ENCODE measurements at regions not wholly inside any gene's neighbourhood (a gene's known extent, or its start where the extent isn't known, plus 50 kb on each side); places are given as distances from the start of the nearest gene placed in this dataset.

DNA sequence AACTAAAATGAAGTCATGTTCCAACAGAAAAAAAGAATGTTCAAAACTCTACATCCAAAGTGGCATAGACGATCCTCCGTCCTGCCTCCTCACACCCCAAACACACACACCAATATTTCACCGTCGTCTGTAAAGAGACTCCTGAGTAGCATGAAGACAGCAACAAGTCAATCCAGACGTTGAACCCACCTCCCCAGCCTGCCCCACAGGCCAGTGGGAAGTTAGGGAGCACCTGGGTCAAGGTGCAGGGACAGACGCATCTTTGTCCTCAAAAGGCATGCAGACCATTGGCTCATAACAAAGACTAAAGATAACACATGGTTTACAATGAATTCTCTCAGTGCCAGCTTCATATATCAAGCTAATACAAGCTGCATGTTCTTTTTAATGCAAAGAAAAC lies 396.5 kb downstream of the TCERG1L start:
- no peak for DNase-seq
- H3K27me3 Mint-ChIP-seq (ENCODE audit: low read depth): no peaks in the 10 kb centered on the region
- no peaks in the 10 kb centered on the region for H3K36me3 Mint-ChIP-seq (ENCODE audit: low read depth)
- no peak overlapping the region for H3K4me3 Mint-ChIP-seq
- no peaks in the 10 kb centered on the region for H3K4me1 Mint-ChIP-seq (ENCODE audit: low read depth)
- H3K9me3 Mint-ChIP-seq (ENCODE audit: insufficient read depth): no peaks in the 10 kb centered on the region
- ChIA-PET POLR2A (no interaction called here), CTCF (no interaction called here)
- no peak overlapping the region for H3K27ac Mint-ChIP-seq
- no peak for ATAC-seq

DNA sequence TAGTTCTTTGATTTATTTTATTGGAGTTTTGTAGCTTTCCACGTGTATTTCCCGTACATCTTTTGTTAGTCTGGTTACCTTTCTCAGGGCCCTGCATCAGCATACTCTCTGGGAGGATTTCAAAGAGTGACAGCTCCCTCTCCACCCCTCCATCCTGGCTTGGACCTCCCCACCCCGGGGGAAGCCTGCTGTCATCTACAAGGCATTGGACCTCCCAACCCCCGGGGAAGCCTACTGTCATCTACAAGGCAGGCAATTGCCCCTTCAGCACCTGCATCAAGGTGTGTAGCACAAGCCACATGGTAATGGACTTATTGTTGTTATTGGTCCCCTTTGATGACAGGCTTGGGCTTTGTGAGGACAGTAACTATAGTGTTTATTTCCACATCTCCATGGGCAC lies 390.1 kb downstream of the TCERG1L start:
- ATAC-seq (no peak), DNase-seq (no peak)
- H3K27ac Mint-ChIP-seq: no peak overlapping the region
- CTCF ChIA-PET: no interaction called here
- H3K9me3 Mint-ChIP-seq (ENCODE audit: insufficient read depth): no peaks in the 10 kb centered on the region
- H3K36me3 Mint-ChIP-seq (ENCODE audit: low read depth): no peaks in the 10 kb centered on the region
- no peak overlapping the region for H3K4me3 Mint-ChIP-seq
- POLR2A ChIA-PET: no interaction called here
- no peaks in the 10 kb centered on the region for H3K27me3 Mint-ChIP-seq (ENCODE audit: low read depth)
- H3K4me1 Mint-ChIP-seq (ENCODE audit: low read depth): no peaks in the 10 kb centered on the region

DNA sequence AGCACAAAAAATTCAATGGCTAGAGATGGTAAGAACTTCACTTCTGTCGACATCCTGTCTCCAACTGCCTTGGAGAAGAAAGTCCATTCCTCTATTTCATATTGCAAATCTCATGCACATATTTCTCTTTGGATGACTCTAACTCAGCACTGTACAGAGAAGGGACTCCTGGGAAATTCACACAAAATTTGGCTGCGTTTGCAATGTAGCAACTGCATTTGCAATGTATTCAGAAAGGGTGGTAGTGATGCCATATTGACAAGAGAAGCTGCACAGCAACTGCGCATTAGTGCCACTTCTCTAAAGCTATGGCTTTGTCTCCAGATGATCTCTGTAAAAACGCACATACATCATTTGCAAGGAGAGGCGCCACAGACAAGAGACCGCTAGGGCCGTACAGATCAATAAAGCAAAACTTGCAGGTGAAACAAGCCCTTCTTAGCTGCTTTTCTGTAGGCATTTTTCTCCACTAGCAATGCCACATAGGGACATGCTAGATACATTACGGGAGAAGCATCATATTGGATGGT lies 389.5 kb downstream of the TCERG1L start:
- no peaks in the 10 kb centered on the region for H3K27me3 Mint-ChIP-seq (ENCODE audit: low read depth)
- POLR2A ChIA-PET: no interaction called here
- no peak overlapping the region for H3K4me3 Mint-ChIP-seq

DNA sequence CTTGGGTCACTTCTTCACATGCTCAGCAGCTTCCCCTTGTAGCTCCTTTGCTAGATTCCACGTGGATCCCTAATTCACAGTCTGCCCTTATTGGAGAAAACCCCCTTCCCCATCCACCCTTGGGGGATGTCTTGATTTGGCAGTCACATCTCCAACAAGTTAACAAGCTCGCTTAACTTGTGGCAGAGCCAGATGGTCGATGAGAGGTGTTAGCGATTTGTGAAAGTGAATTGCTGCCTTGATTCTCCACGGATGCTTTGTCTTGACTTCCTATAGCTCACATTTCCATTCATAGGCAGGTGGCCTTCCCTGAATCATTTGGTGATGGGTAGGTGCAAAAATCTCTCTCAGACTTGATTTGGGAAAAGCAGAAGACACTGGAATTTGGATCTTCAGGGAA lies 387.9 kb downstream of the TCERG1L start:
- DNase-seq (no peak), ATAC-seq (no peak)
- POLR2A ChIA-PET: no interaction called here
- Mint-ChIP-seq H3K36me3 (ENCODE audit: low read depth) (no peaks in the 10 kb centered on the region), H3K4me3 (no peak overlapping the region), H3K27ac (no peak overlapping the region), H3K27me3 (ENCODE audit: low read depth) (no peaks in the 10 kb centered on the region), H3K4me1 (ENCODE audit: low read depth) (no peaks in the 10 kb centered on the region), H3K9me3 (ENCODE audit: insufficient read depth) (no peaks in the 10 kb centered on the region)
- CTCF ChIA-PET: no interaction called here

More for the DNA sequence above, 389.5 kb downstream of the TCERG1L start:
- Mint-ChIP-seq H3K4me1 (ENCODE audit: low read depth) (no peaks in the 10 kb centered on the region), H3K9me3 (ENCODE audit: insufficient read depth) (no peaks in the 10 kb centered on the region), H3K36me3 (ENCODE audit: low read depth) (no peaks in the 10 kb centered on the region), H3K27ac (no peak overlapping the region)
- ATAC-seq (no peak), DNase-seq (no peak)
- CTCF ChIA-PET: no interaction called here

DNA sequence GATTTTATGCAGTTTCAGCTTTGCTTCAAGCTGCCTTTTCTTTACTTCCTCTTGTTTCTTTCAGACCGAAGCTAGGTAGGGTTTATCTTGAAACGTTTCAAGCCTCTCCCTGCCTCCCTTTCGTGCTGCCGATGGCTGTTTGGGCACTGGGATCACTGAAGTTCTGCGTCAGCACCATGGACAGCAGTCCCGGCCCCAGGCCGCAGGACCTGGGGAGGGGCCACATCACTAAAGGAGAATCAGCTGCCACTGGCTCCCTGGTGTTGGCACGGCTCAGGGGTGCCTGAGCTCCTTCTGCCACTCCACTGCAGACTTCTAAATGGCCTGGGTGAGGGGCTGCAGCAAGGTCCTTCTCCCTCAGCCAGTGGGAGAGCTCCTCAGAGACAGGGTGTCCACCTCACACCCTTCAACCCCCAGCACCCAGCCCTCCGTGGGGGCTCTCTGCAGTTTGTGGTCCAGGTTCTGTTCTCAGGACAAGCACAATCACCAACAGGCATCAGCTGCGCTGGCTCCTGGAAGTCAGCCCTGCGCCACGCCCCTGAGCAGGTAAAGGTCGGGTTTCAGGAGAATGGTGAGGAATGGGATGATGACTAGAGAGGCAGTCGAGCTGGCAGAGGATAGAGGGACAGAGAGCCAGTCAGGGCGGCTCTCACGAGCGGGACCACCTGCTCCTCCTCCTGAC lies 387.2 kb downstream of the TCERG1L start:
- CTCF ChIA-PET: no interaction called here

DNA sequence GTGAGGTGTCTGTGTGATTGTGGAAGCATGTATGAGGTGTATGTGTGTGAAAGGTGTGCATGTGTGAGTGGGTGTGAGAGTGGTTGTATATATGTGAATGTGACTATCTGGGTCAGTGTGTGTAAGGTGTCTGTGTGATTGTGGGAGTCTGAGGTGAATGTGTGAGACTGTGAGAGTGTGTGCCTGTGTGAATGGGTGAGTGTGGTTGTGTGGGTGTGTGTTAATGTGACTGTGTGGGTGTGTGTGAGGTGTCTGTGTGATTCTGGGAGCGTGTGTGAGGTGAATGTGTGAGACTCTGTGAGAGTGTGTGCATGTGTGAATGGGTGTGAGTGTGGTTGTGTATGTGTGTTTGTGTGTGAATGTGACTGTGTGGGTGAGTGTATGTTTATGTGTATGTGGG lies 385.1 kb downstream of the TCERG1L start:
- no peak for DNase-seq

More for the DNA sequence above, 387.2 kb downstream of the TCERG1L start:
- Mint-ChIP-seq H3K27me3 (ENCODE audit: low read depth) (no peaks in the 10 kb centered on the region), H3K4me3 (no peak overlapping the region), H3K4me1 (ENCODE audit: low read depth) (no peaks in the 10 kb centered on the region), H3K36me3 (ENCODE audit: low read depth) (no peaks in the 10 kb centered on the region), H3K27ac (no peak overlapping the region), H3K9me3 (ENCODE audit: insufficient read depth) (no peaks in the 10 kb centered on the region)
- ATAC-seq (no peak), DNase-seq (no peak)
- POLR2A ChIA-PET: no interaction called here

DNA sequence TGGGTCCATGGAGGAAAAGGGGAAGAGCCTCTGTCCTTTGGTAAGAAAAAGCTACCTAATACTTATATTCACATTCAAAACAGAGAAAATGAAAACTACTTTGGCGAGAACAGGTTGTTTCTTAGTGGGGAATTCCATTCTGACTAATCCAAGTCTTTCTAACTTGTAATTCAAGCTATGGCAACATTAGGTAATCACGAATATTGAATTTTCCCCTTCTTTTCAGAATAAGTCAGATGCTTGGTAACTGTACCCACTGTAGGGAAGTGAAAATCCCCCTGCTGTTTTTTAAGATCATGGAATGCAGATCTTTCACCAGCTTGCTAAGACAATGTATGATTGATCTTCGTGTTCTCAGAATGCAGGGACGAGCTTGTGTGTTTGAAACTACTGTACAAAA lies 384.4 kb downstream of the TCERG1L start:
- H3K27me3 Mint-ChIP-seq (ENCODE audit: low read depth): no peaks in the 10 kb centered on the region
- ChIA-PET POLR2A (no interaction called here), CTCF (no interaction called here)
- no peaks in the 10 kb centered on the region for H3K4me1 Mint-ChIP-seq (ENCODE audit: low read depth)
- DNase-seq: no peak
- no peak overlapping the region for H3K4me3 Mint-ChIP-seq
- H3K9me3 Mint-ChIP-seq (ENCODE audit: insufficient read depth): no peaks in the 10 kb centered on the region
- no peak for ATAC-seq
- no peaks in the 10 kb centered on the region for H3K36me3 Mint-ChIP-seq (ENCODE audit: low read depth)
- H3K27ac Mint-ChIP-seq: no peak overlapping the region

More for the DNA sequence above, 385.1 kb downstream of the TCERG1L start:
- no peak for ATAC-seq
- ChIA-PET POLR2A (no interaction called here), CTCF (no interaction called here)
- H3K36me3 Mint-ChIP-seq (ENCODE audit: low read depth): no peaks in the 10 kb centered on the region
- no peak overlapping the region for H3K27ac Mint-ChIP-seq
- no peak overlapping the region for H3K4me3 Mint-ChIP-seq
- no peaks in the 10 kb centered on the region for H3K9me3 Mint-ChIP-seq (ENCODE audit: insufficient read depth)
- H3K4me1 Mint-ChIP-seq (ENCODE audit: low read depth): no peaks in the 10 kb centered on the region
- no peaks in the 10 kb centered on the region for H3K27me3 Mint-ChIP-seq (ENCODE audit: low read depth)

DNA sequence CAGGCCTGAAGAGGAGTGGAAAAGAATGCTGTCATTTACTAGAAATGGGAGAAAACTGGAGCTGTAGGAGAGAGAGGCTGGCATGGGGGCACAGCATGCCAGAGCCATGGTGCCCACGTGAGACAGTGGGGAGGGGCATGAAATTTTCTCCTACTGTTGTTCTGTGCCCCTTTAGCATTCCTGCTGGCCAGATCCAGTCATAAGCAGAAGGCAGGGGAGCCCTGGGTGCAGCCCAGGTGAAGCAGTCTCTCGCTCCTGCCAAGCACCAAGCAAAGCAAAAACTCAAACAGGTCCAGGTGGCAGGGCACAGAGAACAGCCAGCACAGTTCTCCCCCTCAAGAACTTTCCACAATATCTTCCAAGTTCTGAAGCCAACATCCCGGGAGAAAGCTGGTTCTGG lies 383.2 kb downstream of the TCERG1L start:
- ChIA-PET CTCF (no interaction called here), POLR2A (no interaction called here)
- Mint-ChIP-seq H3K27ac (no peak overlapping the region), H3K9me3 (ENCODE audit: insufficient read depth) (no peaks in the 10 kb centered on the region), H3K36me3 (ENCODE audit: low read depth) (no peaks in the 10 kb centered on the region), H3K4me1 (ENCODE audit: low read depth) (no peaks in the 10 kb centered on the region), H3K27me3 (ENCODE audit: low read depth) (no peaks in the 10 kb centered on the region), H3K4me3 (no peak overlapping the region)
- DNase-seq (no peak), ATAC-seq (no peak)

DNA sequence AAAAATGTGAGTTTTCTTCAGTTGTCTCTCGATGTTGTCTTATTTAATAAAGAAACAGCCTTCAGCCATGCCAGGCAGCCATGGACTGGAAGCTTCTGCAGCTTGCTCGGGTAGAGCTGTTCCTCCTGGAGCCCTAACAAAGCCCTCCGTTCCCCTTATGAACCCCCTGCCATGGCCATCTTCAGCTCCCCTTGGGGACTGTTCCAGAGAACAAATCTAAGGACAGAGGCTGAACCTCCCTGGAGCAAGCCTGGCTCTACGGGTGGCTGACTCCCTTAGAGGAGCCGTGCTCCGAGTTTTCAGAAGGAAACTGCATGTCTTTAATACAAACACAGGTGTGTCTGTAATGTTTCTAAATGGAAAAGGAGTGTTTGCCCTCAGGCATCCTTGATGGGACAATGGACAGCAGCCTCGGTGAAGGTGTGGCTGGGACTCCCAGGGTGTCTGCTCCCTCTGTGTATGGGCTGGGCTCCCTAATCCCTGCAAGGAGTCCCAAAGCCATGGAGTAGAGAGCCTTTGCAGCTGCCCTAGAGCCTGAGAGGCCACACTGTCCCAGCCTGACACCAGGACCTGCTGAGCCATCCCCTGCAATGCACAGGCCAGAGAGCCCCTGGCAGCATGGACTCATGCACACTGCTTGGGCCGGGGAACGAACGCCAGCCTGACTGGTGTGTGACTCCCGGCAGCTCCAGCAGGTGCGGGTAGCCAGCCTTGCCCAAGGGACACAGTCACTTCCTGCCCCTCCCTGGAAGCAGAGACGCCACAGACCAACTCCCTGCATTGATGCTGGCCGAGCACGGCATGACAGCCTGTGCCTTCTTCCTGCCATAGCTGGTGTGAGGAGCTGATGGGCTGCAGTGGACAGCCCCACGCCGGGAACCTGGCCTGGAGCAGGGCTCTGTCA lies 381.8 kb downstream of the TCERG1L start:
- Mint-ChIP-seq H3K4me1 (ENCODE audit: low read depth) (no peaks in the 10 kb centered on the region), H3K9me3 (ENCODE audit: insufficient read depth) (no peaks in the 10 kb centered on the region), H3K36me3 (ENCODE audit: low read depth) (no peaks in the 10 kb centered on the region), H3K27ac (no peak overlapping the region), H3K4me3 (no peak overlapping the region), H3K27me3 (ENCODE audit: low read depth) (no peaks in the 10 kb centered on the region)
- CTCF ChIA-PET: no interaction called here
- no peak for ATAC-seq
- POLR2A ChIA-PET: no interaction called here
- DNase-seq: no peak

DNA sequence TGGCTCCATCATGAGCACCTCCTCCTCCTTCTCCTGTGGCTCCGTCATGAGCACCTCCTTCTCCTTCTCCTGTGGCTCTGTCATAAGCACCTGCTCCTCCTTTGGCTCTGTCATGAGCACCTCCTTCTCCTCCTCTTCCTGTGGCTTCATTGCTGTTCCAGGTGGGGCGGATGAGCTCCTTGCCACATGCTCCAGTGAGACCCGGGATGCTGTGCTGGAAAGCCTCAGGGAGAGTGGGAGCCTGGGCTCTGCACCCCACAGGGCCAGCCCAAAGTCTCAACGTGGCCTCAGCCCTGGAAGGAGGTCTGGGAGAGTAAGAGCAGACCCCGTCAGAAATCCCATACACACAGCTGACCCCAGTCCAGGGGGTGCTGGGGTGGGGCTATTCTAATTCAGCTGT lies 380.7 kb downstream of the TCERG1L start:
- no peak for DNase-seq
- H3K4me1 Mint-ChIP-seq (ENCODE audit: low read depth): no peaks in the 10 kb centered on the region
- no peaks in the 10 kb centered on the region for H3K9me3 Mint-ChIP-seq (ENCODE audit: insufficient read depth)
- no peak for ATAC-seq
- no peak overlapping the region for H3K27ac Mint-ChIP-seq
- no peak overlapping the region for H3K4me3 Mint-ChIP-seq
- no peaks in the 10 kb centered on the region for H3K36me3 Mint-ChIP-seq (ENCODE audit: low read depth)
- ChIA-PET CTCF (no interaction called here), POLR2A (no interaction called here)
- H3K27me3 Mint-ChIP-seq (ENCODE audit: low read depth): no peaks in the 10 kb centered on the region

DNA sequence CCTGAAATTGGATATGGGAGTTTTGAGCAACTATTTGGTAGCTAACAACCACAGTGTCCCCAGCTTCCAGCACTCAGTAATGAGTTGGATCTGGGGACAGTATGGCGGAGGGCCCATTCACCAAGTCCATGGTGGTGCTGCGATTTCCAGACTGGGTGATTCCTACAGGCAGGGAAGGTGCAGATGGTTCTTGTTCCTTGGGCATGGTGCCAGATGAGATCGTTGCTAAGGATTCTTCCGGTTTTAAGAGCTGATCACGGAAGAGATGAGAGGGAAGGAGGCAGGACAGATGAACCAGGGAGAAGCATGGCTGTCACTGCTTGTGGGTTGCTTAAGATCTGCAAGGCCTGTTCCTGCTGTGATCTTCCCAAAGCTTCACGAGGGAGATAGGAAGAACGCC lies 380.3 kb downstream of the TCERG1L start:
- DNase-seq (no peak), ATAC-seq (no peak)
- ChIA-PET POLR2A (no interaction called here), CTCF (no interaction called here)
- no peaks in the 10 kb centered on the region for H3K36me3 Mint-ChIP-seq (ENCODE audit: low read depth)
- no peaks in the 10 kb centered on the region for H3K9me3 Mint-ChIP-seq (ENCODE audit: insufficient read depth)
- H3K27me3 Mint-ChIP-seq (ENCODE audit: low read depth): no peaks in the 10 kb centered on the region
- H3K27ac Mint-ChIP-seq: no peak overlapping the region
- no peak overlapping the region for H3K4me3 Mint-ChIP-seq
- H3K4me1 Mint-ChIP-seq (ENCODE audit: low read depth): no peaks in the 10 kb centered on the region

DNA sequence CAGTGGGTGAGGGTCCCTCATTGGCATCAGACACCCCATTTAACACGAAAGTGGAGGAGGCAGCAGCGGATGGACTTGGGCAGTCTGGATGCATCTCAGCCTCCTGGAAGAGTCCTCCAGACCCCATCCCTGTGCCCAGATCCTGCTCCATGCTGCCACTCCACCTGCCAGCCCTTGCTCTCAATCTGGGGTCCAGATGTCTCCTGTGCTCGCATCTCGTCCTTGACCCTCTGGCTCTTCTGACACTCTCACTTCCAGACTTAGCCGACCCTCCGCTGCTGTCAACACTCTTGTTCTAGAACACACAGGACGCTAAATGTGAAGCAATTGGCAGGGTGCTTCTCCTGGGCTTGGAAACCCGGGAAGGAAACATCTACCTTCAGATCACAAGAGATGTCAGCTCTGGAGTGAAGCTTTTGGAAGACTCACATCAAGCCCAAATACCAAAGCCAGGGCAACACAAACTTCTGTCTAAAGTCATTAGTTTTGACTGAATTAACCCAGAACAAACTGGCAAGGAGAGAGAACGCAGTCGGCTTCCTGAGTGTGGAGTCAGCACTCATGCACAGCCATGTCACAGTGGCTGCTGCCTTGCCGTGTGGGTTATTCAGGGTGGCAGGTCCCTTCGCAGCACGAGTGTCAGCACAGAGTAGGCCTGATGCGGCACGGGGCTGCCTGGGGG lies 379.1 kb downstream of the TCERG1L start:
- POLR2A ChIA-PET: no interaction called here
- Mint-ChIP-seq H3K27me3 (ENCODE audit: low read depth) (no peaks in the 10 kb centered on the region), H3K9me3 (ENCODE audit: insufficient read depth) (no peaks in the 10 kb centered on the region), H3K4me1 (ENCODE audit: low read depth) (no peaks in the 10 kb centered on the region), H3K27ac (no peak overlapping the region), H3K36me3 (ENCODE audit: low read depth) (no peaks in the 10 kb centered on the region), H3K4me3 (no peak overlapping the region)
- no peak for DNase-seq
- no peak for ATAC-seq
- CTCF ChIA-PET: no interaction called here

Measured in activated CD8-positive, alpha-beta T cell treated with anti-CD3 and anti-CD28 coated beads, Interleukin-2, amount 10 ng/mL, durations not matched to agents 7 days and 5 days (primary cell).